Keratinocyte (primary cell): ENCODE measurements at regions not wholly inside any gene's neighbourhood (a gene's known extent, or its start where the extent isn't known, plus 50 kb on each side); places are given as distances from the start of the nearest gene placed in this dataset.

Experiments
- CTCF ChIP-seq, 3 experiments: IDR thresholded peaks in 1 of 3; conservative IDR thresholded peaks in 1 of 3; optimal IDR thresholded peaks in 1 of 3; 2 replicates in 2 of 3; 3 replicates in 1 of 3; pipeline versions ENCODE3 to v1.5.1; 2011; ENCODE audit warnings: low read length in 3 of 3, mild to moderate bottlenecking in 3 of 3, moderate library complexity in 2 of 3, control low read depth in 1 of 3, inconsistent platforms in 1 of 3; ENCODE audit not compliant: insufficient read depth in 2 of 3; ENCODE audit errors: extremely low read depth in 1 of 3
- EZH2 ChIP-seq: IDR thresholded peaks from one replicate; pipeline ENCODE4 v1.6.1; 2012; ENCODE audit warnings: inconsistent platforms, mild to moderate bottlenecking, low read length, moderate library complexity

GRCh38 chr5:82889088-82889487 lies 188.1 kb downstream of the TMEM167A start:
- no peak for TF ChIP-seq CTCF (optimal IDR thresholded peaks at IDR 0.05 in 1 of 3, IDR thresholded peaks at IDR 0.05 in 1 of 3, conservative IDR thresholded peaks at IDR 0.05 in 1 of 3; ENCODE audit: extremely low read depth in 1 of 3, insufficient read depth in 2 of 3, low read length in 3 of 3)
- no peak for TF ChIP-seq EZH2
